GM10266 (cell line): ENCODE measurements at regions not wholly inside any gene's neighbourhood (a gene's known extent, or its start where the extent isn't known, plus 50 kb on each side); places are given as distances from the start of the nearest gene placed in this dataset.
"Not testable (repeated sequence)": the region's sequence is repeated elsewhere in the genome, so short reads cannot be mapped to it uniquely, and the experiment has no call there.

Source experiments
- DNase-seq: peaks from one replicate; pipeline ENCODE4 v3.0.0; 2012; ENCODE audit errors: extremely low spot score
- TF ChIP-seq, protein P1 (sequence below): IDR thresholded peaks from 2 replicates; pipeline ENCODE4 v1.5.1; 2012; ENCODE audit warnings: mild to moderate bottlenecking, low read depth; ENCODE audit not compliant: control insufficient read depth, insufficient read depth; ENCODE audit errors: missing control alignments

DNA sequence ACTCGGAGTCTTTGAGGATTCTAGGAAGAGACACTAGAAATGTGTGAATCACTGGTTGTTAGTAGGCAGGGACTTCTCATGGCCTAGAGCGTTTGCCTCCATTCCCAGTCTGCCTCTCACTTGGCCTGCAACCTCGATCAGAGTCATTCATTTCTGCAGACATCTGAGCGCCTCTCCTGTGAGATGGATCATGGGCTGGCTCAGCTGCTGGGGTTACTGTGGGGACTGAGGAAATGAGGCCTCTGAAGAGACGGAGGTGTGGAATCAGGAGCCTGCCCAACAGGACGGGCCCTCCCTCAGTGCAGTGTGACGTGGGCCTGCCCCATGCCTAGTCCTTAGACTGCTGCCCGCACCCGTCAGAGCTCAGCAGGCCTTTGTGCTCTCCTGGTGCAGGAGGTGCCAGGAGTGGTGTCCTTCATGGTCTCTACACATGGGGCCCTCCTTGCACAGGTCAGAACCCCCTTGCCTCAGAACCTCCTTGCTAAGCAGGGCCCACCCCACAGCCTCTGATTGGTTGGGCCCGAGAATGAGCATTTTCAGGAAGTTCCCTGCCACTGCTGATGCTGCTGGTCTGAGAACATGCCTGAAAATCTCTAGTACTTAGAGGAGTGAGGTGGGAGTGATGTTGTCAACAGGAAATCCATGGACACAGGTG lies 99.4 kb downstream of the NPIPB11 start:
- DNase-seq = no peak
- TF ChIP-seq, protein P1, sequence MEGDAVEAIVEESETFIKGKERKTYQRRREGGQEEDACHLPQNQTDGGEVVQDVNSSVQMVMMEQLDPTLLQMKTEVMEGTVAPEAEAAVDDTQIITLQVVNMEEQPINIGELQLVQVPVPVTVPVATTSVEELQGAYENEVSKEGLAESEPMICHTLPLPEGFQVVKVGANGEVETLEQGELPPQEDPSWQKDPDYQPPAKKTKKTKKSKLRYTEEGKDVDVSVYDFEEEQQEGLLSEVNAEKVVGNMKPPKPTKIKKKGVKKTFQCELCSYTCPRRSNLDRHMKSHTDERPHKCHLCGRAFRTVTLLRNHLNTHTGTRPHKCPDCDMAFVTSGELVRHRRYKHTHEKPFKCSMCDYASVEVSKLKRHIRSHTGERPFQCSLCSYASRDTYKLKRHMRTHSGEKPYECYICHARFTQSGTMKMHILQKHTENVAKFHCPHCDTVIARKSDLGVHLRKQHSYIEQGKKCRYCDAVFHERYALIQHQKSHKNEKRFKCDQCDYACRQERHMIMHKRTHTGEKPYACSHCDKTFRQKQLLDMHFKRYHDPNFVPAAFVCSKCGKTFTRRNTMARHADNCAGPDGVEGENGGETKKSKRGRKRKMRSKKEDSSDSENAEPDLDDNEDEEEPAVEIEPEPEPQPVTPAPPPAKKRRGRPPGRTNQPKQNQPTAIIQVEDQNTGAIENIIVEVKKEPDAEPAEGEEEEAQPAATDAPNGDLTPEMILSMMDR = no peak

DNA sequence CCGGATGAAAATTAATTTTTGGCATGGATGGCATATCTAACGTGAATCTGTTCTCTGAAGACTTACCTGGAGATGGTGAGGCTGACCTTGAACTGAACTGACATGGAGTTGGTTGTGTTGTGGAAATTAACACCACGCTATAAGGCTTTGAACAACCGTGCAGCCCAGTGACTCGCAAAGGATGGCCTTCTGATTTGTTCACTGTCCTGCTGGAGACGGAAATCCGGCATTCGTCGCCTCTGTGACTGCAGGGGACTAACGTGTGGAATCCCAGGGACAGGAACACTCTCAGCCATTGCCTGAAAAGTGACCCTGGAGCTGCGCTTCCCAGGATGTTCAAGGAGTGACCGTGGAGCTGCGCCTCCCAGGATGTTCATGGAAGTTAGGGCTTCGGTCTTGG lies 100.3 kb downstream of the NPIPB11 start:
- TF ChIP-seq, protein P1 = no peak
- no peak for DNase-seq

DNA sequence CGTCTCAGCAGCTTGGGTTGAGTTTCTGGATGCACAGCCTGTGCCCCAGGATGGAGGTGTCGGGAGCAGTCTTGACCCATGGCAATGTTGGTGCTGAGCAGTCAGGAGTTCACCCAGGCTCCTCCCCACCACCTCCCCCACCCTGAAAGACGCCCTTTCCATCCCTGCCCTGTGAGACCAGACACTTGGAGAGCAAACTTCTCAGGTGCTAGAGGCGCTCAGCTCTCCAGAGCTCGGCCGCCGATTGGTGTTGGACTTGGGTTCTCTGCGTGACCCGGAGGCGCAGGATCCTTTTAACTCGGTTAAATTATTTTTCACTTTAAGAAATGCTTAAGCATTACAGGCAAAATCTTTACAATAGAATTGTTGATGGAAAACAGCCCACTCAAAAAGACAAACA lies 101.5 kb downstream of the NPIPB11 start:
- DNase-seq = not testable (repeated sequence)

DNA sequence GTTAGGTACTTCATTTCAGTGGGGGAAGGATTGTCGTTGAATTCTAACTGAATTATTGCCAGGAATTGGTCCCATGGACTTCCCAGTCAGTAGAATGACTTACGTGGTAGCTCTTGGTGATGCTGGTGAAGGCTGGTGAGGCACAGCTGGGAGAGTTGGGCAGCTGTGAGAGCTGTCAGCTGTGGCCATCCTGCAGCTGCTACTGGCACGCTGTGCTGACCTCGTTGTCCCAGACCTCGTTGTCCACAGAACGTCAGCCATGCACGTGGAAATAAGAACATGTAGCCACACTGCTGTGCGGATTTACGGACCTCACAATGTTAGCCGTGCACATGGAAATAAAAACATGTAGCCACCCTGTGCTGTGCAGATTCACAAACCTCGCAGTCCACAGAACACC lies 102.3 kb downstream of the NPIPB11 start:
- no peak for DNase-seq
- TF ChIP-seq, protein P1 = no peak

DNA sequence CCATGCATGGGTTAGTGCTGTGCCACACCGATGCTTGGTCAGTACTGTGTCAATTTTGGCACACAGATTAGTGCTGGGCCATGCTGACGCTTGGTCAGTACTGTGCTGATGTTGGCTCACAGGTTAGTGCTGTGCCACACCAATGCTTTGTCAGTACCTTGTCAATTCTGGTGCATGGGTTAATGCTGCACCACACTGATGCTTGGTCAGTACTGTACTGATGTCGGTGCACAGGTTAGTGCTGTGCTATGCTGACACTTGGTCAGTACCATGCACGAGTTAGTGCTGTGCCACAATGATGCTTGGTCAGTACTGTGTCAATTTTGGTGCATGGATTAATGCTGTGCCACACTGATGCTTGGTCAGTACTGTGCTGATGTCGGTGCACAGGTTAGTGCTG lies 103.0 kb downstream of the NPIPB11 start:
- TF ChIP-seq, protein P1 = no peak
- no peak for DNase-seq

DNA sequence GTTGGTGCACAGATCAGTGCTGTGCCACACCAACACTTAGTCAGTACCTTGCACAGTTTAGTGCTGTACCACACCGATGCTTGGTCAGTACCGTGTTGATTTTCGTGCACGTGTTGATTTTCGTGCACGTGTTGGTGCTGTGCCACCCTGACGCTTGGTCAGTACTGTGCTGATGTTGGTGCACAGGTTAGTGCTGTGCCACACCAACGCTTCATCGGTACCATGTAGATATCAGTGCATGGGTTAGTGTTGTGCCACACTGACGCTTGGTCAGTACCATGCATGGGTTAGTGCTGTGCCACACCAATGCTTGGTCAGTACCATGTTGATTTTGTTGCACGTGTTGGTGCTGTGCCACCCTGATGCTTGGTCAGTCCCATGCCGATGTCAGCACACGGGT lies 103.5 kb downstream of the NPIPB11 start:
- TF ChIP-seq, protein P1 = no peak
- DNase-seq = no peak

DNA sequence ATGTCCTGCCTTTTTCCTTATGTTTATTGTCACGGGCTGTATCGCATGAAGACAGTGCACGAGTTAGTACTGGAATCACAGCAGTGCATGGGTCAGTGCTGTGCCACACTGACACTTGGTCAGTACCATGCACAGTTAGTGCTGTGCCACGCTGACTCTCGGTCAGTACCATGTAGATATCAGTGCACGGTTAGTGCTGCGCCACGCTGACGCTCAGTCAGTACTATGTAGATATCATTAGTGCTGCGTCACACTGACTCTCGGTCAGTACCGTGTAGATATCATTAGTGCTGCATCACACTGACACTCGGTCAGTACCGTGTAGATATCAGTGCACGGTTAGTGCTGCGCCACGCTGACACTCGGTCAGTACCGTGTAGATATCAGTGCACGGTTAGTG lies 104.1 kb downstream of the NPIPB11 start:
- DNase-seq = not testable (repeated sequence)

DNA sequence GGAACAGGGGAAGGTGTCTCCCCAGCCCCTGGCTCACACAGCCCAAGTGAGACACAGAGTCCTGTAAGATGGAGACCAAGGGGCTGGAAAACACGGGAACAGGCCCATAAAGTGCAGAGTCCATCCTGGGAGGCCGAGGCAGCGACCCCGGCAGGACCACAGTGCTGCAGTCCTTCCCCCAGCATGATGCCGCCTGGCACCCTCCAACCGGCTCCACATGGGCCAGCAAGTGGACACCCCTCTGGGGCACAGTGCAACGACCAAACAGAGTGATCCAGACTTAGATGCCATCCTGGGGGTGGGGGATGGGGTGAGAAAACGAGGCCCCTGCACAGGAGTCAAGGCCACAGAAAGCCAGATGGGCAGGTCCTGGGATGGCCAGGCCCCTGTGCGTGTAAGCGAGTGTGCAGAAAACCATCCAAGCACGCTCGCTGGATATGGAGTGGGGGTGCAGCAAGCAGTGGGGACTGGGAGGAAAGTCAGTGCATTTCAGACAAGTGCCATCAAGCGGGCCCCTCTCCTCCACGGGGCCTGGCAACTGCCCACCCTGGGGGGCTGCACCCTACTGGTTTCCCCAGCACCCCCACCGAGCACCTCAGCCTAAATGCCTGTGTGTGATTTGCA lies 104.7 kb downstream of the NPIPB11 start:
- not testable (repeated sequence) for DNase-seq

DNA sequence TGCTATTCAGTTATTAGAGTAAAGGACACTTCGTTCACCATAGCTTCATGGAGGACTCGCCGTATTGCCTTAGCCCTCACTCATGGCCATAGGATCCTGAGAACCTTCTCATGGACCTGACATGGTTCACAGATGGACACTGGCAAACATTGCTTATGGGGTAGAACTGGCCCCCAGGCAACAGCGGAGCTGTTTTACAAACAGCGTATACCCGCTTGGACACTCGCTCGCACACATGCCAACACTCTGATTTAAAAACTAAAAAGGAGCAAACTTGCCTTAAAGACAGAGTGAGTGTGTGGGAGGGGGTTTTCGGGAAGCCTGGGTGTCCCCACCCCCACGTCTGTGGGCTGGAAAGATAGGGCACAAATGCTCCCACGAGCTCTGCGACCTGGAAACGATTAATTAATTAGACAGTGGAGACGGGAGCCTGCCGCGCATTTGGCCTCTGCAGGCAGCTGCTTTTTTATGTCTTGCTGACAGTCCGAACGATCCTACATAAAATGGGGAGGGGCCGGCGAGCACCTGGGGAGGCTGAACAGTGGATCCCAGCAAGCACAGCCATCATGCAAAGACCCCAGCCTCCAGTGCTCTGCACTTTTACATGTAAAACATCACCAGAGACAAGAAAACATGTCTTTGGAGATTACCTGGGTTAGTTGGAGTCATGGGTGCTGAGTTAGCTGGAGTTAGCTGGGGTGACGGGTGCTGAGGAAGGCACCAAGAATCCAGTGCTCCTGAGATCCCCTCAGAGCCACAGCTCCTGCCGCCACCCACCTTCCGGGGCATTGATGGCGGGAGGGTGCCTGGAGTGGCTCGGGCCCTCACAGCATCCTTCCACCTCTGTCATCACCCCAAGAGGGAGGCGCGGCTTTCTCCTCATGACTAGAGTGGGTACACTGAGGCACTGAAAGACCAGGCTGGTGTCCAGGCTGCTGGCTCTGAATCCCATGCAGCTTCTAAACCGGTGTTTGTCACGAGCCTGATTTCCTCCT lies 105.7 kb downstream of the NPIPB11 start:
- DNase-seq = not testable (repeated sequence)

DNA sequence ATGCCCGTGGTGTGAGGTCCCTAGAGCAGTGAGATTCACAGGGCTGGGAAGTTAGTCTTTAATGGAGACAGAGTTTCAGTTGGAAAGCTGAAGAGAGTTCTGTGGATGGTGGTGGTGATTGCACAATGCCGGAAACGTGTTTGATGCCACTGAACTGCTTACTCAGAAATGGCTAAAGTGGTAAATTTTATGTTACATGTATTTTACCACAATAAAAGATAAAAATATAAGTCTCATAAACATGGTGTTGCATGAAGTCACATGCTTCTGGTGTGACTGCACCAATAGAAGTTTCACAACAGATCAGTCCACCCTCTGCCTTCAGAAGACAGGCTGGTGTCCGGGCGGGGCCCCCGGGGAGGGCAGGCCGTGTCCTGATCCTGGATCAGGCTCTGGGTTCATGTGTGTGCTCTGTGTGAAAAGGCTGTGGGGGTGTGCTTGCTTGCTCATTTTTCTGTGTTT lies 106.5 kb downstream of the NPIPB11 start:
- DNase-seq = not testable (repeated sequence)

DNA sequence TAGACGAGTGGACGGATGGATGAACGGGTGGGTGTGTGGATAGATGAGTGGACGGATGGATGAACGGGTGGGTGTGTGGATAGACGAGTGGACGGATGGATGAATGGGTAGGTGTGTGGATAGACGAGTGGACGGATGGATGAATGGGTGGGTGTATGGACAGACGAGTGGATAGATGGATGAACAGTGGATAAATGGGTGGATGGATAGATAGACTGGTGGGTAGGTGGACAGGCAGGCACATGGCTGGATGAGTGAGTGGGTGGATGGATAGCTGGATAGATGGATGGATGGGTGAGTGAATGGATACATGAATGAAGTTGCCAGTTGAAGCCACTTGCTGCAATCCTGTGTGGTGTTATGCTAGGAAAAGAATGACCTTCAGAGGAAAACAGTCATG lies 107.5 kb downstream of the NPIPB11 start:
- not testable (repeated sequence) for DNase-seq

DNA sequence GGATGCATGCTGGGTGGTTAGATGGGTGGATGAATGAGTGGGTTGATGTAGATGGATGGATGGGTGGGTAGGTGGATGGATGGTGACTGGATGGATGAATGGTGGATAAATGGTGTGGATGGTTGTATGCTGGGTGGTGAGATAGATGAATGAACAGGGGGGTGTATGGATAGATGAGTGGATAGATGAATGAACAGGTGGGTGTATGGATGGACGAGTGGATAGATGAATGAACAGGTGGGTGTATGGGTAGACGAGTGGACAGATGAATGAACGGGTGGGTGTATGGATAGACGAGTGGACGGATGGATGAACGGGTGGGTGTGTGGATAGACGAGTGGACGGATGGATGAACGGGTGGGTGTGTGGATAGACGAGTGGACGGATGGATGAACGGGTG lies 108.2 kb downstream of the NPIPB11 start:
- DNase-seq = not testable (repeated sequence)

DNA sequence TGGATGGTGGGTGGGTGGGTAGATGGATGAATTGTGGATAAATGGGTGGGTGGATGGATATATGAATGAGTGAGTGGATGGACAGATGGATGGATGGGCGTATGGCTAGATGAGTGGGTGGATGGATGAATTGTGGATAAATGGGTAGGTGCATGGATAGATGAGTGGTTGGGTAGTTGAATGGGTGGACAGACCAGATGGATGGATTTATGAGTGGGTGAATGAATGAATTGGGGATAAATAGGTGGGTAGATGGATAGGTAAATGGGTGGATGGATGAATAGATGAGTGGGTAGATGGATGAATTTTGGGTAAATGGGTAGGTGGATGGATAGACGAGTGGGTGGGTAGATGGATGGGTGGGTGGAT lies 108.7 kb downstream of the NPIPB11 start:
- not testable (repeated sequence) for DNase-seq

DNA sequence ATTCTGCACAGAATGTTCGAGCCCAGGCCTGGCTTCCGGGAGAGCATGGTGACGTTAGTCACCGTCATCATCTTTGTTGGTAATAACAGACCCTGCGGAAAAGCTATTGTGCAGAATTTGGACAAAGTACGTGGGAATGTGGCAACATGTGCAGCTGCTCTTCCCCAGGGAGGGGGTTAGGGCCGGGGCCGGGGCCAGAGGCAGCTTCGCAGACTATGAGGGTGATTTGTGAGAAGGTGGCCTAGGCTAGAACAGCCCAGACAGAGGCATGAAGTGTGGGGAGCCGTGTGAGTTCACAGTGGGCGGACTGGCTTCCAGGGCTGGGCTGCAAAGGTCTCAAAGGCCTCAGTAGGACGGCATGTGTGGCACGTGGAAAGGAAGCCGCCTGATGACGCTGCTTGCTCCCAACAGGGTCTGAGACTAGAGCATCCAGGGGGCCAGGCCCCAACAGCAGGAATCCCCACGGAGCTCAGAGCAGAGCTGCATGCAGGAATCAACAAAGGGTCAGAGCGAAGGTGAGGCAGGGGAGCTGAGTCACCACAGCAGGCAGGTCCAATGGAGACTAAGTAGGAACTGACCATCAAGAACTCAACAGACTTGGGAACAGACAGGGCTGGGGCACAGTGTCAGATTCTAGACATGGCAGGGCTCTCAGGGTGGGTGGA lies 109.2 kb downstream of the NPIPB11 start:
- not testable (repeated sequence) for DNase-seq
